WERI-Rb-1 (cell line): ENCODE measurements at regions not wholly inside any gene's neighbourhood (a gene's known extent, or its start where the extent isn't known, plus 50 kb on each side); places are given as distances from the start of the nearest gene placed in this dataset.

ENCODE experiments used
- DNase-seq: peaks from one replicate; pipeline ENCODE4 v3.0.0-alpha.2; 2020
- H3K27ac ChIP-seq: fragments of 250-450 bp; sonication (Bioruptor Pico); 2 replicates; pipeline ENCODE4 v1.5.1; 2020; ENCODE audit warnings: mild to moderate bottlenecking, moderate library complexity
- H3K27me3 ChIP-seq: fragments of 250-450 bp; sonication (Bioruptor Pico); 2 replicates; pipeline ENCODE4 v1.5.1; 2021; ENCODE audit warnings: mild to moderate bottlenecking, low read depth, moderate library complexity; ENCODE audit not compliant: insufficient read depth, severe bottlenecking
- H3K36me3 ChIP-seq: fragments of 250-450 bp; sonication (Bioruptor Pico); 2 replicates; pipeline ENCODE4 v1.5.1; 2020; ENCODE audit warnings: mild to moderate bottlenecking, moderate library complexity
- H3K4me3 ChIP-seq: 2 replicates; pipeline ENCODE4 v1.5.1; 2011; ENCODE audit warnings: low read depth, mild to moderate bottlenecking, control low read depth, low read length
- H3K9me3 ChIP-seq: fragments of 250-450 bp; sonication (Bioruptor Pico); 2 replicates; pipeline ENCODE4 v1.5.1; 2021; ENCODE audit warnings: mild to moderate bottlenecking, moderate library complexity; ENCODE audit not compliant: severe bottlenecking
- TF ChIP-seq, protein P1 (sequence below): IDR thresholded peaks from 2 replicates; pipeline ENCODE4 v1.5.1; 2011; ENCODE audit warnings: low read depth, mild to moderate bottlenecking, control low read depth, inconsistent platforms, low read length

GRCh38 chr14:42370056-42370455 is 763.4 kb downstream of the LRFN5 start:
- TF ChIP-seq, protein P1, sequence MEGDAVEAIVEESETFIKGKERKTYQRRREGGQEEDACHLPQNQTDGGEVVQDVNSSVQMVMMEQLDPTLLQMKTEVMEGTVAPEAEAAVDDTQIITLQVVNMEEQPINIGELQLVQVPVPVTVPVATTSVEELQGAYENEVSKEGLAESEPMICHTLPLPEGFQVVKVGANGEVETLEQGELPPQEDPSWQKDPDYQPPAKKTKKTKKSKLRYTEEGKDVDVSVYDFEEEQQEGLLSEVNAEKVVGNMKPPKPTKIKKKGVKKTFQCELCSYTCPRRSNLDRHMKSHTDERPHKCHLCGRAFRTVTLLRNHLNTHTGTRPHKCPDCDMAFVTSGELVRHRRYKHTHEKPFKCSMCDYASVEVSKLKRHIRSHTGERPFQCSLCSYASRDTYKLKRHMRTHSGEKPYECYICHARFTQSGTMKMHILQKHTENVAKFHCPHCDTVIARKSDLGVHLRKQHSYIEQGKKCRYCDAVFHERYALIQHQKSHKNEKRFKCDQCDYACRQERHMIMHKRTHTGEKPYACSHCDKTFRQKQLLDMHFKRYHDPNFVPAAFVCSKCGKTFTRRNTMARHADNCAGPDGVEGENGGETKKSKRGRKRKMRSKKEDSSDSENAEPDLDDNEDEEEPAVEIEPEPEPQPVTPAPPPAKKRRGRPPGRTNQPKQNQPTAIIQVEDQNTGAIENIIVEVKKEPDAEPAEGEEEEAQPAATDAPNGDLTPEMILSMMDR = no peak
- Histone ChIP-seq H3K27ac (no peak overlapping the region), H3K36me3 (no peaks in the 10 kb centered on the region), H3K9me3 (no peaks in the 10 kb centered on the region), H3K27me3 (peaks cover 15% of the 10 kb centered on the region), H3K4me3 (no peak overlapping the region)
- no peak for DNase-seq

- no peaks in the 10 kb centered on the region for H3K9me3 ChIP-seq
- TF ChIP-seq, protein P1 = no peak
- H3K36me3 ChIP-seq = no peaks in the 10 kb centered on the region
- H3K4me3 ChIP-seq = no peak overlapping the region
- DNase-seq = no peak
- H3K27ac ChIP-seq = no peak overlapping the region
- peaks cover 12% of the 10 kb centered on the region for H3K27me3 ChIP-seq
These were observed 761.6 kb downstream of the LRFN5 start for GRCh38 chr14:42368234-42368633.

- Histone ChIP-seq H3K9me3 (no peaks in the 10 kb centered on the region), H3K4me3 (no peak overlapping the region), H3K27ac (no peak overlapping the region), H3K27me3 (peaks cover 17% of the 10 kb centered on the region), H3K36me3 (no peaks in the 10 kb centered on the region)
- TF ChIP-seq, protein P1 = no peak
- no peak for DNase-seq
These were observed 746.6 kb downstream of the LRFN5 start for GRCh38 chr14:42353315-42353714.

- Histone ChIP-seq H3K4me3 (no peak overlapping the region), H3K27ac (no peak overlapping the region), H3K36me3 (no peaks in the 10 kb centered on the region), H3K27me3 (peaks cover 23% of the 10 kb centered on the region), H3K9me3 (no peaks in the 10 kb centered on the region)
- no peak for DNase-seq
- TF ChIP-seq, protein P1 = no peak
These were observed 729.2 kb downstream of the LRFN5 start for GRCh38 chr14:42335918-42336317.

DNA sequence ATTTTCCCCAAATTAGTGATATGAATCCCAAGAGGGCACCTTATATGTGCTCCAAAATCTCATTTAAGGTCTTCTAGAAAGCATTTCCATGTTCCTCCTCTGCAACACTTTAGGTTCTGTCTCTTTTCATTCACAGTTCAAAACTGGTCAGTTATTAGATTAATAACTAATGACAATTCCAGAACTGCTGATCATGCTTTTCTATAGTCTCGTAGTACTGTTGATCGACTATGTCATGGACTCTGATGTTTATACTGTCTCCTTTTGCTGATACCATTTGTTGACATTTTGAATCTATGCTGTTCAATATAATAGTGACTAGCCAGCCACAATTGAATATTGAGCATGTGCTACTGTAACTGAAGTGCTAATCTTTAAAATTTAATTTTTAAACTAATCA is 728.3 kb downstream of the LRFN5 start:
- no peak for DNase-seq
- no peak overlapping the region for H3K4me3 ChIP-seq
- no peak overlapping the region for H3K27ac ChIP-seq
- peaks cover 20% of the 10 kb centered on the region for H3K27me3 ChIP-seq
- no peaks in the 10 kb centered on the region for H3K36me3 ChIP-seq
- TF ChIP-seq, protein P1 = no peak
- no peaks in the 10 kb centered on the region for H3K9me3 ChIP-seq

DNA sequence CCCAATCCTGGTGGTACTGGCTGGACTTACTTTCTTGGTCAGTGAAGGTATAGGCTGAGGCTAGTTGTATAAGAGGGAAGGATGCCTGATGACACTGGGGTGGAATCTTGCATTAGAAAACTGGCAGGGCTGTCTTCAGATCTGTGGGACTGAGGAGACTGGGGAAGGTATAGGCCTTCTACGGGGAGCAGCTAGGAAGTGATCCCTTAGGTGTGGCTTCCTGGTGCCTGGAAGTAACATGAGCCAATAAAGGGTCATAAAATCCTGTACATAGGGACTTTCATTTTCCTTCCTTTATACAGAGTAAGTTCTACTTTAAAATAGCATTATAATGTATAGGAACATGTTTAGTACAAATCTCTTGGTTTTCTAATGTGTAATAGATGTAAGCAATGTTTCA is 716.8 kb downstream of the LRFN5 start:
- no peak overlapping the region for H3K4me3 ChIP-seq
- no peaks in the 10 kb centered on the region for H3K36me3 ChIP-seq
- TF ChIP-seq, protein P1 = no peak
- peaks cover 7% of the 10 kb centered on the region for H3K27me3 ChIP-seq
- no peak overlapping the region for H3K27ac ChIP-seq
- H3K9me3 ChIP-seq = no peaks in the 10 kb centered on the region
- DNase-seq = no peak
